Right lobe of liver (tissue), 6 donors: ENCODE measurements at regions not wholly inside any gene's neighbourhood (a gene's known extent, or its start where the extent isn't known, plus 50 kb on each side); places are given as distances from the start of the nearest gene placed in this dataset.

Experiments used
- ATAC-seq, 4 donors: fragments of 200-7000 bp; cut with Tn5 transposase; one replicate each; pipeline ENCODE4 v1.9.1; 2020; ENCODE audit warnings: mild to moderate bottlenecking in 4 of 4, moderate library complexity in 4 of 4
- DNase-seq, 3 donors: peaks; one replicate each; pipeline ENCODE4 v3.0.0-alpha.2; 2020
- H3K27ac ChIP-seq, 3 donors: fragments of 200-600 bp; one replicate each; pipeline ENCODE4 v1.8.0; 2022
- H3K27me3 ChIP-seq, 2 donors: fragments of 200-600 bp; one replicate each; pipeline ENCODE4 v1.8.0; 2022
- H3K36me3 ChIP-seq, 4 donors: fragments of 200-600 bp; sonication (generic) in 1 of 4; one replicate each; pipeline versions ENCODE4 v1.5.1 to v1.8.0; 2017 to 2022; ENCODE audit warnings: control low read depth in 1 of 4
- H3K4me1 ChIP-seq, 4 donors: fragments of 200-600 bp; sonication (generic) in 1 of 4; one replicate each; pipeline versions ENCODE4 v1.5.1 to v1.8.0; 2017 to 2022; ENCODE audit warnings: control low read depth in 1 of 4
- H3K4me3 ChIP-seq, 3 donors: fragments of 200-600 bp; one replicate each; pipeline ENCODE4 v1.8.0; 2022
- H3K9me3 ChIP-seq, 4 donors: fragments of 200-600 bp; sonication (generic) in 1 of 4; one replicate each; pipeline versions ENCODE4 v1.5.1 to v1.8.0; 2017 to 2022; ENCODE audit warnings: control low read depth in 1 of 4
- POLR2A ChIP-seq: fragments of 450-650 bp; IDR thresholded peaks from one replicate; pipeline ENCODE4 v1.6.1; 2017; ENCODE audit warnings: antibody characterized with exemption, mild to moderate bottlenecking
- WGBS: methylation state at CpG from one replicate; pipeline ENCODE4 v1.1.6; 2018; ENCODE audit warnings: low coverage, low lambda C conversion rate; ENCODE audit not compliant: insufficient coverage; ENCODE audit errors: missing lambda C conversion rate; 5-methylcytosine and 5-hydroxymethylcytosine counted together
- intact Hi-C, 2 donors: fragments of 100-400 bp; cut with DNase I; formaldehyde crosslinking; loops; one replicate each; pipeline versions ENCODE4 v1.11.2 to v1.14.1; 2022
- TF ChIP-seq, protein P1 (sequence below), 4 donors: fragments of 200-600 bp in 3 of 4; fragments of 450-650 bp in 1 of 4; IDR thresholded peaks; one replicate each; pipeline versions ENCODE4 v1.5.1 to v1.8.0; 2016 to 2022; ENCODE audit warnings: antibody characterized with exemption in 4 of 4, mild to moderate bottlenecking in 2 of 4
- donor health status: DM: no; HTN: yes; CAD: no.
- donor health status: DM: no; HTN: no; CAD: no.
- donor health status: DM: no; HTN: no; CAD: no.
- donor health status: DM: no; HTN: yes; CAD: no.
- donor health status: DM: no; HTN: yes; CAD: no.

DNA sequence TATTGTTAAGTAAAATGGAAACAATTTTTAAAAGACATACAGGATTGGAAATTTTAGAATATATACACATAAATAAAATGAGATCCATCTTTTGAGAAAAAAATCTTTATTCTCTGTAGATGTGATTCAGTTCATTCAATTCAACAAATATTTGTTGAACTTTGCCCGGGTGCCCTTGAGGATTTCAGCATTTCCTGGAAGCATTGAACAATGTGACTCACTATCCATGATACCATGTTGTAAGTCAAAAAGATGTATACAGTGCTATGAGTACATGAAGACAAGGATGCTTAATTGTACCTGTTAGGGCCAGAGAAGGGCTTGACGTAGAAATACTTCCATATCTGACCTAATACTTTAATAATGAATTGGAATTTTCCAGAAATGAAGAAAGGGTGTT, 353.7 kb downstream of the METTL15 start:
- TF ChIP-seq, protein P1, sequence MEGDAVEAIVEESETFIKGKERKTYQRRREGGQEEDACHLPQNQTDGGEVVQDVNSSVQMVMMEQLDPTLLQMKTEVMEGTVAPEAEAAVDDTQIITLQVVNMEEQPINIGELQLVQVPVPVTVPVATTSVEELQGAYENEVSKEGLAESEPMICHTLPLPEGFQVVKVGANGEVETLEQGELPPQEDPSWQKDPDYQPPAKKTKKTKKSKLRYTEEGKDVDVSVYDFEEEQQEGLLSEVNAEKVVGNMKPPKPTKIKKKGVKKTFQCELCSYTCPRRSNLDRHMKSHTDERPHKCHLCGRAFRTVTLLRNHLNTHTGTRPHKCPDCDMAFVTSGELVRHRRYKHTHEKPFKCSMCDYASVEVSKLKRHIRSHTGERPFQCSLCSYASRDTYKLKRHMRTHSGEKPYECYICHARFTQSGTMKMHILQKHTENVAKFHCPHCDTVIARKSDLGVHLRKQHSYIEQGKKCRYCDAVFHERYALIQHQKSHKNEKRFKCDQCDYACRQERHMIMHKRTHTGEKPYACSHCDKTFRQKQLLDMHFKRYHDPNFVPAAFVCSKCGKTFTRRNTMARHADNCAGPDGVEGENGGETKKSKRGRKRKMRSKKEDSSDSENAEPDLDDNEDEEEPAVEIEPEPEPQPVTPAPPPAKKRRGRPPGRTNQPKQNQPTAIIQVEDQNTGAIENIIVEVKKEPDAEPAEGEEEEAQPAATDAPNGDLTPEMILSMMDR (IDR thresholded peaks at IDR 0.05), result no peak
- TF ChIP-seq POLR2A, result no peak
- Histone ChIP-seq H3K9me3 (no peaks in the 10 kb centered on the region), H3K4me1 (no peaks in the 10 kb centered on the region), H3K27me3 (no peaks in the 10 kb centered on the region), H3K36me3 (no peaks in the 10 kb centered on the region), H3K4me3 (no peak overlapping the region), H3K27ac (no peak overlapping the region)
- 78% methylated on average over 2 of the region's 2 CpGs for WGBS
- intact Hi-C loops, result no loop called here
- peak in 1 of 4 donors; percentile 46 for ATAC-seq
- no peak for DNase-seq

DNA sequence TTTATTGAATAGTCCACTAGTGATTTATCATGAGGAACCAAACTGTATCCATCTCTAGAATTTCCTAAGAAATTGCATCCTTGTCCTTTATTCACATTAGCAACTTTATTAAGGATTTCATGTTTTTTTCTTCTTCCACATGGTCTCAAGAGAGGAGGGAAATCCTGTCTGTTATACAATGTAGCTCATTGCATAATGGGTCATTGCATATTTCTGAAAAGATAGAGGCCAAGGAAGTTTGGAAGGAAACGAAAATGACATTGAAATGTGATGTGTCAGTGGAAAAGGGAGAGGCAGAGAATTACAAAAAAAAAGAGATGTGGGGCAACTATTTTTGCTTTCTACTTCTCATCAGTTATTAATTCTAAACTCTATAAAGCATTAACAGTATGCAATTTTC, 353.1 kb downstream of the METTL15 start:
- TF ChIP-seq POLR2A, result no peak
- TF ChIP-seq, protein P1 (IDR thresholded peaks at IDR 0.05), result no peak
- no peaks in the 10 kb centered on the region for H3K27me3 ChIP-seq
- H3K9me3 ChIP-seq, result no peaks in the 10 kb centered on the region
- WGBS, result 36% methylated on average over 1 of the region's 1 CpG
- H3K36me3 ChIP-seq, result no peaks in the 10 kb centered on the region
- intact Hi-C loops, result no loop called here
- no peak overlapping the region for H3K4me3 ChIP-seq
- no peak overlapping the region for H3K27ac ChIP-seq
- no peaks in the 10 kb centered on the region for H3K4me1 ChIP-seq
- ATAC-seq, result no peak
- no peak for DNase-seq

DNA sequence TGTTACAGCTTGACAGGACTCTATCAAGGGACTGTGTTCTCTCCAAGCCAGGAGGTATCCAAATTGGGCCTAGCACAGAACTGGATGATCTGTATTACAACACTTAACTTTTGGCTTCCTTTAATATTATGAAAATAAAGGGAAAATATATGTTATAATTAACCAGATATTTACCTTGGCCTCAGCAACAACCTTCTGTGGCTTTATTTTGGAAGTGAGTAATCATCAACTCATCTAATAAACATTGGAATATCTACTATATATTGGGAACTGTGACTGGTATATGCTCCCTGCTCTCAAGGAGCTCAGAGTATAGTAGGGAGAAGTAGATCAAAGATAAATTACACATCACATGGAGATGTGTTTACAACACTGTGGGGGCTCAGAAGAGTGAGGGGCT, 352.2 kb downstream of the METTL15 start:
- H3K27me3 ChIP-seq, result no peaks in the 10 kb centered on the region
- no peak for TF ChIP-seq POLR2A
- TF ChIP-seq, protein P1 (IDR thresholded peaks at IDR 0.05), result no peak

DNA sequence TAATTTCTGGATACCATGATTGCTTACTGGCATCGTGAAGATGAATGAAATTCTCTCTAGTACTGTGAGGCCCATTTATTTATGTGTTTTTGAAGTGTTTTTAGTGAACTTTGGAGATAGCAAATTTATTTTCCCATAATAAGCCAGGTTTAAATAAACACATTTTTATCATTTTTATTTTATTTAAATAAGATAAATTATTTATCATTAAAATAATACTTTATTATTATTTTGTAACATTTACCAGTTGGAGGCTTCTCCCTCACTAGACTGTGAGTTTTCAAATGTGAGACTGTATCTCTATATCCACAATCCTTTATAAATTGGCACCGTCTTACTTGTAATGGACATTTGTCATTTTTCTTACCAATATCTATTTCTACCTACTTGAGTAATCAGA, 351.7 kb downstream of the METTL15 start:
- 86% methylated on average over 2 of the region's 2 CpGs for WGBS
- Histone ChIP-seq H3K27me3 (no peaks in the 10 kb centered on the region), H3K4me3 (no peak overlapping the region), H3K4me1 (no peaks in the 10 kb centered on the region), H3K36me3 (no peaks in the 10 kb centered on the region), H3K27ac (no peak overlapping the region), H3K9me3 (no peaks in the 10 kb centered on the region)
- intact Hi-C loops, result no loop called here
- DNase-seq, result no peak
- TF ChIP-seq, protein P1 (IDR thresholded peaks at IDR 0.05), result no peak
- no peak for TF ChIP-seq POLR2A
- ATAC-seq, result no peak

More for the DNA sequence above, 352.2 kb downstream of the METTL15 start:
- intact Hi-C loops, result no loop called here
- Histone ChIP-seq H3K4me3 (no peak overlapping the region), H3K36me3 (no peaks in the 10 kb centered on the region), H3K9me3 (no peaks in the 10 kb centered on the region), H3K27ac (no peak overlapping the region), H3K4me1 (no peaks in the 10 kb centered on the region)
- ATAC-seq (no peak), DNase-seq (no peak)

DNA sequence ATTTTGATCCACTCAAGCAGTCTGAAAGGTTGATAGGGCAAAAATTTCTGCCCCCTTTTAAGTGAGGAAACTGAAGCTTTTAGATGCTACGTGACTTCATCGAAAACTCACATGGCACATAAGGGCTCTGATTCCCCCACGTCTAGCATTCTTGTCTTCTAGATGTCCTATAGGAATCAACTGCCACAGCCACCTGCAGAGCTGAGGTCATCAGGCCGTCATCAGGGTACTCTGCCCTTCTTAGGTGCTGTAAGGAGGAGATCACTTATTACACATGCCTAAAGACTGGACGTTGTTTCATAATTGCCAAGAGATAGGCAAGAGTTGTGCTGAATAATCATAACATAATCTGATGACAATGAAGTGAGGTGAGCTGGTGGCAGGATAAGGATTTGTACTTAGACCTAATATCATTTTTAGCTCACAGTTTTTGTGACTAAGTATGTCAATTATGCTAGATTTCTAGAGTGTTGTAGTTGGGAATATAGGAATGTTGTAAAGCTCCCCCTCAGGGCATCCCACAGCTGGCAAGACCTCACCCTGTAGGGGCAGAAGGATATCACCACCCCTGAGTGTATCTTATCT, 349.4 kb downstream of the METTL15 start:
- Histone ChIP-seq H3K4me1 (no peaks in the 10 kb centered on the region), H3K9me3 (no peaks in the 10 kb centered on the region), H3K4me3 (no peak overlapping the region), H3K36me3 (no peaks in the 10 kb centered on the region), H3K27ac (no peak overlapping the region), H3K27me3 (no peaks in the 10 kb centered on the region)
- 71% methylated on average over 5 of the region's 5 CpGs for WGBS
- intact Hi-C loops, result no loop called here
- ATAC-seq (no peak), DNase-seq (no peak)
- TF ChIP-seq POLR2A, result no peak
- TF ChIP-seq, protein P1 (IDR thresholded peaks at IDR 0.05), result no peak
